K562 (cell line): ENCODE measurements at regions not wholly inside any gene's neighbourhood (a gene's known extent, or its start where the extent isn't known, plus 50 kb on each side); places are given as distances from the start of the nearest gene placed in this dataset.

Source experiments
- ATAC-seq: fragments of 200-7000 bp; cut with Tn5 transposase; 3 replicates; pipeline ENCODE4 v1.9.1; 2020; ENCODE audit warnings: moderate library complexity
- BruUV-seq: library from RNA; stranded (reverse); fragments of 400-500 nt; replicated peaks from 2 replicates; lab custom pipeline; 2021; lab: Mats Ljungman, UMichigan
- CTCF ChIA-PET: fragments of 300-600 bp; formaldehyde crosslinking; extraction: SDS; loops from one replicate; lab custom pipeline; 2021; ENCODE audit warnings: low intra/inter-chr PET ratio; lab: Yijun Ruan, JAX
- POLR2A ChIA-PET: fragments of 300-600, 350-650 bp; sonication (Branson Sonifier 250); formaldehyde crosslinking; extraction: SDS; loops from one replicate; lab custom pipeline; 2021; ENCODE audit warnings: antibody characterized with exemption, inconsistent platforms; lab: Yijun Ruan, JAX
- DNase-seq, 4 experiments: peaks; one replicate each; pipeline versions ENCODE4 v3.0.0 to v3.0.0-alpha.2; 2011 to 2018; ENCODE audit warnings: low spot score in 3 of 4, mixed read lengths in 3 of 4; ENCODE audit errors: extremely low read depth in 1 of 4
- FAIRE-seq: peaks from 2 replicates; lab custom pipeline; 2011; peaks lifted over from hg19 to GRCh38; lab: Jason Lieb, UNC
- H2AFZ ChIP-seq: 2 replicates; pipeline ENCODE4 v1.6.0; 2011; ENCODE audit warnings: low read depth, low read length, control low read depth, inconsistent platforms
- H3K27ac ChIP-seq: fragments of 200-600 bp; 3 replicates; pipeline ENCODE4 v1.8.0; 2011; ENCODE audit warnings: low read depth, mild to moderate bottlenecking, control low read depth, inconsistent platforms, low read length, moderate library complexity, mixed read lengths; ENCODE audit errors: extremely low read depth
- H3K27me3 ChIP-seq, 2 experiments: fragments of 300-600 bp in 1 of 2; 2 replicates in 1 of 2; 3 replicates in 1 of 2; pipeline versions ENCODE4 v1.6.0 to v1.8.0; 2011; ENCODE audit warnings: inconsistent platforms in 2 of 2, low read length in 2 of 2, mild to moderate bottlenecking in 1 of 2, mixed read lengths in 1 of 2, moderate library complexity in 1 of 2; ENCODE audit not compliant: control insufficient read depth in 2 of 2, insufficient read depth in 2 of 2
- H3K36me3 ChIP-seq: fragments of 300-600 bp; 3 replicates; pipeline ENCODE4 v1.8.0; 2011; ENCODE audit warnings: mild to moderate bottlenecking, low read length, inconsistent platforms; ENCODE audit not compliant: control insufficient read depth, insufficient read depth
- H3K4me1 ChIP-seq, 2 experiments: fragments of 200-600 bp in 1 of 2; replicated peaks in 1 of 2; 2 replicates in 1 of 2; 3 replicates in 1 of 2; pipeline versions ENCODE4 v1.5.1 to v1.8.0; 2011; ENCODE audit warnings: inconsistent platforms in 2 of 2, low read length in 2 of 2, mild to moderate bottlenecking in 1 of 2, mixed read lengths in 1 of 2, moderate library complexity in 1 of 2; ENCODE audit not compliant: control insufficient read depth in 2 of 2, insufficient read depth in 2 of 2
- H3K4me2 ChIP-seq: 2 replicates; pipeline ENCODE4 v1.6.1; 2011; ENCODE audit warnings: low read length, control low read depth, inconsistent platforms, mixed read lengths; ENCODE audit not compliant: insufficient read depth
- H3K4me3 ChIP-seq: fragments of 200-600 bp; sonication (generic), shearing (Covaris generic); 2 replicates; pipeline ENCODE4 v1.5.1; 2016; ENCODE audit warnings: control low read depth, inconsistent platforms
- H3K79me2 ChIP-seq: fragments of 200-600 bp; 3 replicates; pipeline ENCODE4 v1.8.0; 2011; ENCODE audit warnings: low read length, inconsistent platforms; ENCODE audit not compliant: control insufficient read depth, insufficient read depth
- H3K9ac ChIP-seq, 2 experiments: 2 replicates each; pipeline versions ENCODE4 v1.6.0 to v1.6.1; 2011; ENCODE audit warnings: low read depth in 2 of 2, low read length in 2 of 2, control low read depth in 1 of 2, inconsistent platforms in 1 of 2, mild to moderate bottlenecking in 1 of 2, mixed read lengths in 1 of 2; ENCODE audit not compliant: insufficient read depth in 1 of 2
- H3K9me1 ChIP-seq: one replicate; pipeline ENCODE4 v1.6.0; 2011; ENCODE audit warnings: inconsistent platforms, mild to moderate bottlenecking, low read length, moderate library complexity; ENCODE audit not compliant: control insufficient read depth, insufficient read depth
- H3K9me3 ChIP-seq: replicated peaks from 2 replicates; pipeline ENCODE4 v1.5.1; 2011; ENCODE audit warnings: low read depth, low read length, inconsistent platforms; ENCODE audit not compliant: control insufficient read depth, insufficient read depth
- H4K20me1 ChIP-seq: replicated peaks from 2 replicates; pipeline ENCODE4 v1.6.1; 2011; ENCODE audit warnings: low read length, inconsistent platforms, mixed read lengths; ENCODE audit not compliant: control insufficient read depth, insufficient read depth
- ARHGAP35 ChIP-seq: fragments of 450-650 bp; IDR thresholded peaks from 2 replicates; pipeline ENCODE4 v1.6.1; 2018; ENCODE audit not compliant: partially characterized antibody
- ASH1L ChIP-seq: fragments of 450-650 bp; IDR thresholded peaks from 2 replicates; pipeline ENCODE4 v1.6.1; 2018; ENCODE audit warnings: borderline replicate concordance, mild to moderate bottlenecking, low read depth; ENCODE audit not compliant: partially characterized antibody
- HNRNPUL1 ChIP-seq: fragments of 200-400 bp; formaldehyde crosslinking; IDR thresholded peaks from 2 replicates; pipeline ENCODE4 v1.6.1; 2017; ENCODE audit warnings: low read length
- KDM5B ChIP-seq: fragments of 200-600 bp; sonication (generic); IDR thresholded peaks from 2 replicates; pipeline ENCODE4 v1.6.1; 2012; ENCODE audit warnings: low read depth, mild to moderate bottlenecking, moderate library complexity, low read length, control low read depth, inconsistent platforms; ENCODE audit not compliant: insufficient replicate concordance
- MECOM ChIP-seq: fragments of 250-450 bp; sonication (Bioruptor Pico); IDR thresholded peaks from 2 replicates; pipeline ENCODE4 v1.8.0; 2022; ENCODE audit warnings: inconsistent platforms
- MYNN ChIP-seq, 2 experiments: sonication (generic); formaldehyde crosslinking in 1 of 2; IDR thresholded peaks; 2 replicates each; pipeline versions ENCODE4 v1.5.0 to v1.6.1; 2016 to 2020; ENCODE audit warnings: antibody characterized with exemption in 1 of 2, missing genetic modification reagents in 1 of 2
- NCOR1 ChIP-seq: fragments of 450-650 bp; IDR thresholded peaks from 2 replicates; pipeline ENCODE4 v1.6.1; 2016; ENCODE audit warnings: mild to moderate bottlenecking, moderate library complexity
- PHB ChIP-seq: fragments of 250-450 bp; sonication (Bioruptor Pico); IDR thresholded peaks from 2 replicates; pipeline ENCODE4 v1.5.0; 2021
- RFX5 ChIP-seq: IDR thresholded peaks from 2 replicates; pipeline ENCODE4 v1.6.1; 2011; ENCODE audit warnings: low read depth, mild to moderate bottlenecking, improper control_type of control experiment, low read length
- ZFPM2 ChIP-seq: fragments of 250-450 bp; sonication (Bioruptor Pico); IDR thresholded peaks from 2 replicates; pipeline ENCODE4 v1.5.1; 2022; ENCODE audit warnings: mild to moderate bottlenecking
- ZKSCAN1 ChIP-seq: fragments of 150-350 bp; IDR thresholded peaks from 2 replicates; pipeline ENCODE4 v1.6.1; 2016; ENCODE audit warnings: low read depth, low read length
- ZNF134 ChIP-seq: fragments of 250-450 bp; sonication (Bioruptor Pico); conservative IDR thresholded peaks from 2 replicates; pipeline ENCODE4 v1.4.0; 2020
- ZNF184 ChIP-seq: sonication (generic); formaldehyde crosslinking; IDR thresholded peaks from 2 replicates; pipeline ENCODE4 v1.5.0; 2020; ENCODE audit warnings: missing genetic modification reagents
- ZNF785 ChIP-seq: fragments of 250-450 bp; sonication (Bioruptor Pico); IDR thresholded peaks from 2 replicates; pipeline ENCODE4 v1.4.0; 2020; ENCODE audit warnings: mild to moderate bottlenecking
- WGBS: fragments of 100-300 bp; shearing (Covaris generic); methylation state at CpG from one replicate; pipeline ENCODE4 v1.1.6; 2016; ENCODE audit warnings: low coverage, mixed read lengths; ENCODE audit not compliant: insufficient coverage; ENCODE audit errors: missing lambda C conversion rate; 5-methylcytosine and 5-hydroxymethylcytosine counted together
- in situ Hi-C: fragments of 300-500 bp; cut with MboI; formaldehyde crosslinking; loops from 4 replicates; pipeline ENCODE4 v1.15.0; 2018; ENCODE audit warnings: inconsistent platforms, mixed read lengths
- intact Hi-C: fragments of 100-400 bp; cut with micrococcal nuclease; formaldehyde crosslinking; loops from 2 replicates; pipeline ENCODE4 v1.14.2; 2022
- TF ChIP-seq, protein P1 (sequence below): IDR thresholded peaks from 2 replicates; pipeline ENCODE4 v1.6.1; 2011; ENCODE audit not compliant: insufficient read length; ENCODE audit errors: extremely low read depth
- TF ChIP-seq, protein P2 (sequence below): fragments of 250-450 bp; sonication (Bioruptor Pico); IDR thresholded peaks from 2 replicates; pipeline ENCODE4 v1.8.0; 2022; ENCODE audit warnings: inconsistent platforms, mild to moderate bottlenecking, moderate library complexity, borderline replicate concordance
- TF ChIP-seq, protein P3 (sequence below): sonication (generic); formaldehyde crosslinking; IDR thresholded peaks from 2 replicates; pipeline ENCODE4 v1.8.0; 2023; ENCODE audit warnings: mild to moderate bottlenecking, missing genetic modification reagents
- TF ChIP-seq, protein P4 (sequence below): sonication (generic); formaldehyde crosslinking; IDR thresholded peaks from 2 replicates; pipeline ENCODE4 v1.8.1; 2023; ENCODE audit warnings: mild to moderate bottlenecking, missing genetic modification reagents, moderate library complexity

DNA sequence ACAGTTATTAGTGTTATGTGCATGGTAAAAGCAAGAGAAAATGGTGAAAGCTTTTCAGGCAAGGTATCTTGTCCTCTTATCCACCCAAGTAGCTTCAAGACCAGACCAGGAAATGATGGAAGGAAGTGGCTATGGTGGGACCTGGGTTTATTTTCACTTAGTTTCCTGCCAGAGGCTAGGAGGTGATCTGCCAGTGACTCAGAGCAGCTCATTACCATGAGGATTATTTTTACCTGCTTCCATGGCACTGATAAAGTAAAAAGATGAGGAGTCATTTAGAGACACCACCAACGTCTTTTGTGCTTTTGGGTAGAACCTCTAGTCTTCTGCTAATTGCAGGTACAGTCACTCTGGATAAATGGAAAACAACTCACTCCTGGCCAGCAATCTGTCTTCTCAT, 339.9 kb upstream of the KIRREL3 start (continued):
- TF ChIP-seq MECOM (CRISPR knock-in tag): no peak
- TF ChIP-seq HNRNPUL1: no peak
- TF ChIP-seq ZNF785 (CRISPR knock-in tag): no peak
- no peak for TF ChIP-seq ASH1L
- TF ChIP-seq MYNN (IDR thresholded peaks at IDR 0.05): no peak
- TF ChIP-seq MYNN (CRISPR knock-in tag; IDR thresholded peaks at IDR 0.05): no peak
- TF ChIP-seq ARHGAP35: no peak

DNA sequence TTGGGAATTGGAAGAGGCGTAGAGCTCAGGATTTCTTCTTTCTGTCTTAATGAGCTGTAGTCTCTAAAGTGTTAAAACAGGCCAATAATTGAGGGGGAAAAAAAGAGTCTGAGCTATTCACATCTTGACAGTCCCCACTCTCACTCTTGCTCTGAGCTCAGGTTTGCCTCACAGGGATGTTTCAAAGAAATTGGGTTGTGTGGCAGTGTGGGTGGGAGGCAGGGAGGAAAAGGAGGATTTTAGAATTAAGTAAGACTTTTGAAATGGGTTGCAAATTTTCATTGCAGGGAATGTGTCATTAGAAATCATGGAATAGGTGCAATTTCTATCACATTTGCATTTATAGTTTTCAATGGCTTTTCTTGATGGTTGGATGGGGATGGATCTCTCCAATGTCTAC, 338.8 kb upstream of the KIRREL3 start:
- TF ChIP-seq ZNF184: no peak
- no peak for TF ChIP-seq RFX5
- TF ChIP-seq KDM5B: no peak
- TF ChIP-seq PHB (CRISPR knock-in tag): no peak
- TF ChIP-seq, protein P1, sequence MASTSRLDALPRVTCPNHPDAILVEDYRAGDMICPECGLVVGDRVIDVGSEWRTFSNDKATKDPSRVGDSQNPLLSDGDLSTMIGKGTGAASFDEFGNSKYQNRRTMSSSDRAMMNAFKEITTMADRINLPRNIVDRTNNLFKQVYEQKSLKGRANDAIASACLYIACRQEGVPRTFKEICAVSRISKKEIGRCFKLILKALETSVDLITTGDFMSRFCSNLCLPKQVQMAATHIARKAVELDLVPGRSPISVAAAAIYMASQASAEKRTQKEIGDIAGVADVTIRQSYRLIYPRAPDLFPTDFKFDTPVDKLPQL: no peak
- no peak for TF ChIP-seq NCOR1
- TF ChIP-seq, protein P2, sequence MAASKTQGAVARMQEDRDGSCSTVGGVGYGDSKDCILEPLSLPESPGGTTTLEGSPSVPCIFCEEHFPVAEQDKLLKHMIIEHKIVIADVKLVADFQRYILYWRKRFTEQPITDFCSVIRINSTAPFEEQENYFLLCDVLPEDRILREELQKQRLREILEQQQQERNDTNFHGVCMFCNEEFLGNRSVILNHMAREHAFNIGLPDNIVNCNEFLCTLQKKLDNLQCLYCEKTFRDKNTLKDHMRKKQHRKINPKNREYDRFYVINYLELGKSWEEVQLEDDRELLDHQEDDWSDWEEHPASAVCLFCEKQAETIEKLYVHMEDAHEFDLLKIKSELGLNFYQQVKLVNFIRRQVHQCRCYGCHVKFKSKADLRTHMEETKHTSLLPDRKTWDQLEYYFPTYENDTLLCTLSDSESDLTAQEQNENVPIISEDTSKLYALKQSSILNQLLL (CRISPR knock-in tag): no peak
- TF ChIP-seq ZFPM2 (CRISPR knock-in tag): no peak
- TF ChIP-seq ZNF134 (CRISPR knock-in tag): no peak
- TF ChIP-seq, protein P3, sequence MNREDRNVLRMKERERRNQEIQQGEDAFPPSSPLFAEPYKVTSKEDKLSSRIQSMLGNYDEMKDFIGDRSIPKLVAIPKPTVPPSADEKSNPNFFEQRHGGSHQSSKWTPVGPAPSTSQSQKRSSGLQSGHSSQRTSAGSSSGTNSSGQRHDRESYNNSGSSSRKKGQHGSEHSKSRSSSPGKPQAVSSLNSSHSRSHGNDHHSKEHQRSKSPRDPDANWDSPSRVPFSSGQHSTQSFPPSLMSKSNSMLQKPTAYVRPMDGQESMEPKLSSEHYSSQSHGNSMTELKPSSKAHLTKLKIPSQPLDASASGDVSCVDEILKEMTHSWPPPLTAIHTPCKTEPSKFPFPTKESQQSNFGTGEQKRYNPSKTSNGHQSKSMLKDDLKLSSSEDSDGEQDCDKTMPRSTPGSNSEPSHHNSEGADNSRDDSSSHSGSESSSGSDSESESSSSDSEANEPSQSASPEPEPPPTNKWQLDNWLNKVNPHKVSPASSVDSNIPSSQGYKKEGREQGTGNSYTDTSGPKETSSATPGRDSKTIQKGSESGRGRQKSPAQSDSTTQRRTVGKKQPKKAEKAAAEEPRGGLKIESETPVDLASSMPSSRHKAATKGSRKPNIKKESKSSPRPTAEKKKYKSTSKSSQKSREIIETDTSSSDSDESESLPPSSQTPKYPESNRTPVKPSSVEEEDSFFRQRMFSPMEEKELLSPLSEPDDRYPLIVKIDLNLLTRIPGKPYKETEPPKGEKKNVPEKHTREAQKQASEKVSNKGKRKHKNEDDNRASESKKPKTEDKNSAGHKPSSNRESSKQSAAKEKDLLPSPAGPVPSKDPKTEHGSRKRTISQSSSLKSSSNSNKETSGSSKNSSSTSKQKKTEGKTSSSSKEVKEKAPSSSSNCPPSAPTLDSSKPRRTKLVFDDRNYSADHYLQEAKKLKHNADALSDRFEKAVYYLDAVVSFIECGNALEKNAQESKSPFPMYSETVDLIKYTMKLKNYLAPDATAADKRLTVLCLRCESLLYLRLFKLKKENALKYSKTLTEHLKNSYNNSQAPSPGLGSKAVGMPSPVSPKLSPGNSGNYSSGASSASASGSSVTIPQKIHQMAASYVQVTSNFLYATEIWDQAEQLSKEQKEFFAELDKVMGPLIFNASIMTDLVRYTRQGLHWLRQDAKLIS (CRISPR knock-in tag): no peak
- no peak for TF ChIP-seq ZKSCAN1
- TF ChIP-seq, protein P4, sequence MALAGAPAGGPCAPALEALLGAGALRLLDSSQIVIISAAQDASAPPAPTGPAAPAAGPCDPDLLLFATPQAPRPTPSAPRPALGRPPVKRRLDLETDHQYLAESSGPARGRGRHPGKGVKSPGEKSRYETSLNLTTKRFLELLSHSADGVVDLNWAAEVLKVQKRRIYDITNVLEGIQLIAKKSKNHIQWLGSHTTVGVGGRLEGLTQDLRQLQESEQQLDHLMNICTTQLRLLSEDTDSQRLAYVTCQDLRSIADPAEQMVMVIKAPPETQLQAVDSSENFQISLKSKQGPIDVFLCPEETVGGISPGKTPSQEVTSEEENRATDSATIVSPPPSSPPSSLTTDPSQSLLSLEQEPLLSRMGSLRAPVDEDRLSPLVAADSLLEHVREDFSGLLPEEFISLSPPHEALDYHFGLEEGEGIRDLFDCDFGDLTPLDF: no peak
- H4K20me1 ChIP-seq: no peaks in the 10 kb centered on the region
- H3K4me1 ChIP-seq: no peaks in the 10 kb centered on the region
- ChIA-PET POLR2A (no interaction called here), CTCF (no interaction called here)
- in situ Hi-C loops: no loop called here
- H3K36me3 ChIP-seq: no peaks in the 10 kb centered on the region
- H3K79me2 ChIP-seq: no peaks in the 10 kb centered on the region
- no peak for FAIRE-seq
- no peak overlapping the region for H3K27ac ChIP-seq
- H3K4me3 ChIP-seq: no peak overlapping the region
- H3K9me3 ChIP-seq: no peaks in the 10 kb centered on the region
- intact Hi-C loops: no loop called here
- DNase-seq: no peak
- H3K9me1 ChIP-seq: no peaks in the 10 kb centered on the region
- no peak overlapping the region for H3K4me2 ChIP-seq
- ATAC-seq: no peak
- no peaks in the 10 kb centered on the region for H3K27me3 ChIP-seq
- WGBS: 8% methylated on average over 1 of the region's 1 CpG
- no peak overlapping the region for H3K9ac ChIP-seq
- no peak overlapping the region for H2AFZ ChIP-seq
- BruUV-seq: no TSS peak
